Skeletal muscle tissue (tissue), 3 donors: ENCODE measurements at regions not wholly inside any gene's neighbourhood (a gene's known extent, or its start where the extent isn't known, plus 50 kb on each side); places are given as distances from the start of the nearest gene placed in this dataset.

Source experiments
- H3K27ac ChIP-seq: one replicate; pipeline ENCODE4 v1.7.0; 2013; ENCODE audit warnings: mild to moderate bottlenecking, low read depth, low read length, inconsistent platforms
- H3K27me3 ChIP-seq, 3 donors: one replicate each; pipeline ENCODE4 v1.7.0; 2013; ENCODE audit warnings: low read length in 3 of 3; ENCODE audit not compliant: control insufficient read depth in 3 of 3, insufficient read depth in 3 of 3
- H3K36me3 ChIP-seq, 3 donors: one replicate each; pipeline ENCODE4 v1.7.0; 2013; ENCODE audit warnings: low read length in 3 of 3; ENCODE audit not compliant: control insufficient read depth in 3 of 3, insufficient read depth in 3 of 3
- H3K4me1 ChIP-seq, 3 donors: one replicate each; pipeline ENCODE4 v1.7.0; 2013; ENCODE audit warnings: low read length in 3 of 3, mild to moderate bottlenecking in 3 of 3; ENCODE audit not compliant: control insufficient read depth in 3 of 3, insufficient read depth in 3 of 3
- H3K4me3 ChIP-seq, 3 donors: one replicate each; pipeline ENCODE4 v1.7.0; 2013; ENCODE audit warnings: low read length in 3 of 3
- H3K9ac ChIP-seq, 3 donors: one replicate each; pipeline ENCODE4 v1.7.0; 2013; ENCODE audit warnings: low read length in 3 of 3, mild to moderate bottlenecking in 3 of 3, moderate library complexity in 2 of 3, low read depth in 1 of 3
- H3K9me3 ChIP-seq, 3 donors: one replicate each; pipeline ENCODE4 v1.7.0; 2013; ENCODE audit warnings: low read length in 3 of 3; ENCODE audit not compliant: control insufficient read depth in 3 of 3
- donor health status: Osteomylitis.

DNA sequence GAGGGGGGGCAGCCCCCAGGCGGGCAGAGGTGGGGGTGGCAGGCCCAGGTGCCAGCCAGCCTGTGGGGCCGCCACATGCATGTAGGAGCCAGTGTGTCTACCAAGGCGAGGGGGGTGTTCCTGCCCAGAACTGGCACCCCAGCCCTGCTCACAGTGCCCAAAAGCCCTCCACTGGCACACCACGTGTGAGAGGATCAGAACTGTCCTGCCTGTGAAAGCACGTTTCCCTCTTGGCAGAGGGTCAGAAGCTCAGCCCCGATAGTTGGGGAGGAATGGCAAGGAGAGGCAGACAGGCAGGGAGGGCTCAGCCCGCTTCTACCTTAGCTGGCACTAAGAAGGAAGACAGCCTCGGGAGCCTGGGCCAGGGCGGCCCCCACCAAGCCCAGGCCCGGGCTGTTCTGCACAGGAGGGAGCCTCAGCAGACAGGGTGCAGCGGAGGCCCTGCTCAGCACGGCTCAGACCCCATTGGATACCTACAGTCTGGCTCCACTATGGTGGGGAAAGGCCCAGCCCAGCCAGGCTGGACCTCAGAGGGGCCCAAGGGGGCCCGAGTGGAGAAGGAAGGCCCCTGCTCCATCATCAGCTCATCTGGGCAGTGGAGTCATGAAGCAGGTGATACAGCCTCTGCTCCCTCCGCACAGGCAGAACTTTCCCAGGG, 84.8 kb upstream of the LINGO1 start:
- Histone ChIP-seq H3K27me3 (peaks cover 21 to 29% (median 24%) of the 10 kb centered on the region in 3 donors), H3K9me3 (no peaks in the 10 kb centered on the region), H3K4me1 (no peaks in the 10 kb centered on the region), H3K36me3 (no peaks in the 10 kb centered on the region), H3K4me3 (no peak overlapping the region), H3K27ac (no peak overlapping the region), H3K9ac (no peak overlapping the region)

DNA sequence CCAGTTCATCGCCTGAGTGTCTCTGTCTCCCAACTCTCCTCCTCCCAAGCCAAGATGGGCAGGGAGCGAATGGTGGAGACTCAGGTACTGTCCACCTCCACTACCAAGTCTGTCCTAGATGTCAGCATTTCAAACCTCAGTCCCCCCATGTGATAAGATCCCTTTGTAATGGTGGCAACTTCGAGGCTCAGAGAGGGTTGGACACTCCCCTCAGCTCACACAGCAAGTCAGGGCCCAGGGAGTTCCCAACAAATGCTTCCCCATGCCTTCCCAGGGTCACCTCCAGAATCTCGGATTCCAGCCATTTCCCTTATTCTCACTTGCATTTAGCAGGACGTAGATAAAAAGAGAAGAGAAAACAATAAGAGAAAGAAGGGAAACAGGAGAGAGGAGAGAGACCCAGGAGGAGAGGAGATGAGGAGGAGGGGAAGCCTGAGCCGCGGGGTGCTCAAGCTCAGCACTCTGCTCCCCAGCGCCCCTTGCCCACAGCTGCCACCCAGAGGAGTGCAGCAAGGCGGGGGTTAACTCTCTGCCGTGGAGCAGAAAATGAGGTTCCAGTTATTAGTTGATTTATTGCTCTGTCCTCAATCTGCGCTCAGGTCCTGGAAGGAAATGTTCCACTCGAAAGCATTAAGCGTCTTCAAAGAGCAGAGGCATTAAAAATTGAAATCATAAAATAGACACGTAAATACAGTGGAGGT, 84.1 kb upstream of the LINGO1 start:
- Histone ChIP-seq H3K36me3 (no peaks in the 10 kb centered on the region), H3K4me1 (no peaks in the 10 kb centered on the region), H3K9me3 (no peaks in the 10 kb centered on the region), H3K9ac (no peak overlapping the region), H3K27ac (no peak overlapping the region), H3K27me3 (peaks cover 21 to 29% (median 24%) of the 10 kb centered on the region in 3 donors), H3K4me3 (no peak overlapping the region)

DNA sequence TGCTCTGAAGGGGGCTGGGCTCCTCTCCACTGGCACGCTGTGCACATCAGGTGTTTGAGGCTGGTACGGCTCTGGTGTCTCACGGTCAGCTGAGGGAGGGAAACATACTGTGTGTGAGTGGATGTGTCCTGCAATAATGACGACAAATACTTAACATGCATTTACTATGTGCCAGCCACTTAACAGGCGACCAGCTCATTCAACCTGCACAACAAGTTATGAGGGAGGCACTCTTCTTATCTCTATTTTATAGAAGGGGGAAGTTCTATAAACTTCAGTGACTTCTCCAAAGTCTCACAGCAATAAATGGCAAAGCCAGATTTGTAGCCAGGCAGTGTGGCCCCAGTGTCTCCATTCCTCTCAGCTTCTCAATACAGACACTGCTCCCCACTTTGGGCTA, 83.1 kb upstream of the LINGO1 start:
- H3K27me3 ChIP-seq = peaks cover 20 to 29% (median 21%) of the 10 kb centered on the region in 3 donors
- no peaks in the 10 kb centered on the region for H3K4me1 ChIP-seq
- H3K9me3 ChIP-seq = no peaks in the 10 kb centered on the region
- H3K36me3 ChIP-seq = no peaks in the 10 kb centered on the region
- no peak overlapping the region for H3K27ac ChIP-seq
- no peak overlapping the region for H3K4me3 ChIP-seq
- no peak overlapping the region for H3K9ac ChIP-seq

DNA sequence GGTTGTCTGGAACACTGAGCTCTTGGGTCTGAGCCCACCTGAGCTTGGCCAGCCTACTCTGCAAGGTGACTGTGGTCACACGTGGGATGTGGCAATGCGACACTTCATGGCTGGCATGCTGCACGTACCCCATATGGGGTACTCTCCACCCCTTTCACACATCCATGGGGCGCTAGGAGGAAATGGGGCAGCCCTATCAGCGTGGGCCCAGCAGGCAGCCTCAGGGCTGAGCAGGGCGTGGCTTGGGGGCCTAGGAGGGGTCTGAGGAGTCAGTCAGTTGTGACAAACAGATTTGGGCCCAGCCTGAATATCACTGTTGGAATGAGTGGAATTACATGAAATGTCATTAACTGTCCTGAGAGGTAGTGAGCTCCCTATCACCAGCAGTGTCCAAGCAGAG, 82.3 kb upstream of the LINGO1 start:
- Histone ChIP-seq H3K36me3 (no peaks in the 10 kb centered on the region), H3K4me1 (no peaks in the 10 kb centered on the region), H3K4me3 (no peak overlapping the region), H3K27me3 (peaks cover 20 to 29% (median 21%) of the 10 kb centered on the region in 3 donors), H3K9me3 (no peaks in the 10 kb centered on the region), H3K27ac (no peak overlapping the region), H3K9ac (no peak overlapping the region)

DNA sequence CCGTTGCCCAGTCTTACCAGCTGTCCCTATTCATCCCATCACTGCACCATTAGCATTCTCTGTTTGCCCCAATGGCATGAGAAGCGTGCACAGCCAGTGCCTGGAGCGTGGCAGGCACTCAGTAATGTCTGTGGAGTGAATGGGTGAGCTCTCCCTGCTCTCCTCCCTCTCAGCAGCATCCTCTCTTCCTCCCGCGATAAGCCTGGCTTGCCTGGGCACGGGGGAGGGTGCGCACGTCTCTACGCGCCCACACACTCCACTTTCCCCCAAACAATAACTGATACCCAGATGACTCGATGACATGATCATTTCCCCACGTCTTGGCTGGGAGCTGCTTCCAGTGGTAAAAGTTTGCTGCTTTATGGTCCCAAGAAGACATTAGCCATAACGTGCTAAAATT, 81.8 kb upstream of the LINGO1 start:
- Histone ChIP-seq H3K27ac (no peak overlapping the region), H3K4me1 (no peaks in the 10 kb centered on the region), H3K36me3 (no peaks in the 10 kb centered on the region), H3K9me3 (no peaks in the 10 kb centered on the region), H3K27me3 (peaks cover 19 to 34% (median 20%) of the 10 kb centered on the region in 3 donors), H3K9ac (no peak overlapping the region), H3K4me3 (no peak overlapping the region)

DNA sequence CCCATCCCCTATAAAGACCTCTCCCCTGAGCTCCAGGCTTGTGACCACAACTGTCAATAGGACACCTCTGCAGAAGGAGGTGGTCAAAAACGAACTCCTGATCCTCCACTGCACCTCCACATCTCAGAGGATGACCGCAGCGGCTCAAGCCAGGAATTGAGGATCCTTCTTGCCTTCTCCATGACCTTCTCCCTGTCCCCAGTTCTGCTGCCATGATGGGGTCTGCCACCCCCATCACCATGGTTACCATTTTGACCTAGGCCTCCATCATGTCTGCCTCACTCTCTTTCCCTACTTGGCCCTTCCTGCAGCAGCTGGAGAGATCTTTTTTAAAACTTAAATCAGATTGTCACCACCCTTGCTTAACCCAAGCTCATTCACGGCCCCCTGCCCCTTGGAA, 81.3 kb upstream of the LINGO1 start:
- no peak overlapping the region for H3K4me3 ChIP-seq

DNA sequence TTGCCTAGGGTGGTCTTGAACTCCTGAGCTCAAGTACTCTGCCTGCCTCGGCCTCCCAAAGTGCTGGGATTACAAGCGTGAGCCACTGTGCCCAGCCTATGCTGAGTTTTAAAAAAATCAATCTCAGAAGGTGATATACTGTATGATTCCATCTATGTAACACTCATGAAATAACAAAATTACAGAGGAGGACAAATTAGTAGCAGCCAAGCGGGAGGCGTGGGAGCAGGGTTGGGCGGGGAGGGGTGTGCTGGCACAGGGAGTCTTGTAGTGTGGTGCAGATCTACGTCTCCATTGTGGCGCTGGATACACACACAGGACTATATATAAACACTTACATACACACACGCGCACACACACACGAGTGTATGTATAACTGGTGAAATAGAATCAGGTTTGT, 80.6 kb upstream of the LINGO1 start:
- H3K36me3 ChIP-seq = no peaks in the 10 kb centered on the region
- H3K4me1 ChIP-seq = no peaks in the 10 kb centered on the region
- H3K4me3 ChIP-seq = no peak overlapping the region
- H3K27me3 ChIP-seq = peaks cover 16 to 44% (median 20%) of the 10 kb centered on the region in 3 donors
- no peaks in the 10 kb centered on the region for H3K9me3 ChIP-seq
- H3K9ac ChIP-seq = no peak overlapping the region
- H3K27ac ChIP-seq = no peak overlapping the region

More for the DNA sequence above, 81.3 kb upstream of the LINGO1 start:
- Histone ChIP-seq H3K9ac (no peak overlapping the region), H3K36me3 (no peaks in the 10 kb centered on the region), H3K27ac (no peak overlapping the region), H3K27me3 (peaks cover 16 to 39% (median 20%) of the 10 kb centered on the region in 3 donors), H3K9me3 (no peaks in the 10 kb centered on the region), H3K4me1 (no peaks in the 10 kb centered on the region)

DNA sequence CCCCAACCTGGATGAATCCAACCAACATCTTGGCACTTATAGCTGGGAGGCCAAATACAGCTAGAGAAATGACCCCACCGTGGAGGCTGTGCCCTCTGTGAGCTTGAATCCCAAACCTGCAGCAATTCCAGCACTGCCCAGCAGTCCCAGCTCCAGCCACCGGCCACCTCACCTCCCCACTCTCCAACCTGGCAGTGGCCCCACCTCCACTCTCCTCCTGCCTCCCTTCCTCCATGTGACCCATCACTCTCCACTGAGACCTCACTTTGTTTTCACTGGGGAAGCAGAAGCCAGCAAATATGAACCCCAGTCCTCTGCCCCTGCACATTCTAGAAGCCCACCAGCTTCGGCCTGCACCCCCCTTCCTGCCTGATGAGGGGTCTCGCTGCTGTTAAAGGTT, 79.7 kb upstream of the LINGO1 start:
- H3K4me1 ChIP-seq = no peaks in the 10 kb centered on the region
- no peaks in the 10 kb centered on the region for H3K36me3 ChIP-seq
- no peak overlapping the region for H3K4me3 ChIP-seq
- no peak overlapping the region for H3K27ac ChIP-seq
- peaks cover 16 to 45% (median 20%) of the 10 kb centered on the region in 3 donors for H3K27me3 ChIP-seq
- H3K9ac ChIP-seq = no peak overlapping the region
- no peaks in the 10 kb centered on the region for H3K9me3 ChIP-seq

DNA sequence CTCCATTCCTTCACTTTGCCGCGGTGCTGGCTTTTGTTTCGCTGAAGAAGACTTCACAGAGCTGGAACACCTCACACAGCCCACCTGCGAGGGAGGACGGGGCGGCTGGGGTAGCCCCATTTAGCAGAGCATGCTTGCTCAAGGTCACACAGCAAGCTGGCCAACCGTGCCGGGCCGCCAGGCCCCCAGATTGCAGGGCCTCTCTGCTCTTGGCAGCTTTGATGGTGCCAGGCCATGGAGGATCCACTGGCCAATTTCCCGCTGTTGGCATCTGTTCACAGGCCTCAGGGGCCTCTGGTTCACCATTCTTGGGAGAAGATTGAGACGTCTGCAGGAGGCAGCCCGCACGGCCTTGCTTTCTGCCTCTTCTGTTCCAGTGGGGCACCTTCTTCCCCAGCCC, 77.9 kb upstream of the LINGO1 start:
- Histone ChIP-seq H3K4me3 (no peak overlapping the region), H3K9ac (no peak overlapping the region), H3K36me3 (no peaks in the 10 kb centered on the region), H3K4me1 (no peaks in the 10 kb centered on the region), H3K27ac (no peak overlapping the region), H3K27me3 (peaks cover 15 to 45% (median 28%) of the 10 kb centered on the region in 3 donors), H3K9me3 (no peaks in the 10 kb centered on the region)

DNA sequence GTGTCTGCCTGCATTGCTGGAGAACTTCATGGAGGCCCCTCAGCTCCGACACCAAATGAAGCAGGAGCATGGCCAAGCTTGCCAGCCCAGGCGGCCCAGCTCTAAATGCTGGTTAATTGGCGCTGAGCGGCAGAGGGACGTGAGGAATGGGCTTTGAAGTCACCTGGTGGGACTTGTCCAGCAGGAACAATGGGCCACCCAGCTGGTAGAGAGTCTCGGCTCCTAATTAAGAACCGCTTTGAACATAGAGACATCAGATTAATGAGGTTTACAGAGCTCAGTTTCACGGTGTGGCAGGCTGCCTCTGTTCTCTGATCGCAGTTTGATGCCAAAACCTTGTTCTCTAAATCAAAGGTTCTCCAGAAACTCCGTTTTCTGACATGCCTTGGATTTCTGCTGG, 77.5 kb upstream of the LINGO1 start:
- no peak overlapping the region for H3K4me3 ChIP-seq
- no peak overlapping the region for H3K27ac ChIP-seq
- H3K9me3 ChIP-seq = no peaks in the 10 kb centered on the region
- H3K9ac ChIP-seq = no peak overlapping the region
- H3K36me3 ChIP-seq = no peaks in the 10 kb centered on the region
- H3K4me1 ChIP-seq = no peaks in the 10 kb centered on the region
- H3K27me3 ChIP-seq = peaks cover 18 to 45% (median 27%) of the 10 kb centered on the region in 3 donors
